ENCODE measurements at regions not wholly inside any gene's neighbourhood (a gene's known extent, or its start where the extent isn't known, plus 50 kb on each side); places are given as distances from the start of the nearest gene placed in this dataset.

- TF ChIP-seq, protein P1, sequence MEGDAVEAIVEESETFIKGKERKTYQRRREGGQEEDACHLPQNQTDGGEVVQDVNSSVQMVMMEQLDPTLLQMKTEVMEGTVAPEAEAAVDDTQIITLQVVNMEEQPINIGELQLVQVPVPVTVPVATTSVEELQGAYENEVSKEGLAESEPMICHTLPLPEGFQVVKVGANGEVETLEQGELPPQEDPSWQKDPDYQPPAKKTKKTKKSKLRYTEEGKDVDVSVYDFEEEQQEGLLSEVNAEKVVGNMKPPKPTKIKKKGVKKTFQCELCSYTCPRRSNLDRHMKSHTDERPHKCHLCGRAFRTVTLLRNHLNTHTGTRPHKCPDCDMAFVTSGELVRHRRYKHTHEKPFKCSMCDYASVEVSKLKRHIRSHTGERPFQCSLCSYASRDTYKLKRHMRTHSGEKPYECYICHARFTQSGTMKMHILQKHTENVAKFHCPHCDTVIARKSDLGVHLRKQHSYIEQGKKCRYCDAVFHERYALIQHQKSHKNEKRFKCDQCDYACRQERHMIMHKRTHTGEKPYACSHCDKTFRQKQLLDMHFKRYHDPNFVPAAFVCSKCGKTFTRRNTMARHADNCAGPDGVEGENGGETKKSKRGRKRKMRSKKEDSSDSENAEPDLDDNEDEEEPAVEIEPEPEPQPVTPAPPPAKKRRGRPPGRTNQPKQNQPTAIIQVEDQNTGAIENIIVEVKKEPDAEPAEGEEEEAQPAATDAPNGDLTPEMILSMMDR (IDR thresholded peaks at IDR 0.05; ENCODE audit: low read depth, low read length), result no peak
- no peak for DNase-seq
- Histone ChIP-seq H3K36me3 (no peaks in the 10 kb centered on the region), H3K27ac (no peak overlapping the region), H3K27me3 (ENCODE audit: insufficient read depth, low read depth, severe bottlenecking) (peaks cover 13% of the 10 kb centered on the region), H3K9me3 (ENCODE audit: severe bottlenecking) (no peaks in the 10 kb centered on the region), H3K4me3 (ENCODE audit: low read depth, low read length) (no peak overlapping the region)
Observed at GRCh38 chr14:25120261-25120660, 70.3 kb upstream of the STXBP6 start.

GRCh38 chr14:25118671-25119070 is 68.7 kb upstream of the STXBP6 start:
- no peaks in the 10 kb centered on the region for H3K9me3 ChIP-seq (ENCODE audit: severe bottlenecking)
- peaks cover 12% of the 10 kb centered on the region for H3K27me3 ChIP-seq (ENCODE audit: insufficient read depth, low read depth, severe bottlenecking)
- DNase-seq, result no peak
- H3K27ac ChIP-seq, result no peak overlapping the region
- H3K36me3 ChIP-seq, result no peaks in the 10 kb centered on the region
- H3K4me3 ChIP-seq (ENCODE audit: low read depth, low read length), result no peak overlapping the region
- TF ChIP-seq, protein P1 (IDR thresholded peaks at IDR 0.05; ENCODE audit: low read depth, low read length), result no peak

GRCh38 chr14:25117342-25117741 is 67.4 kb upstream of the STXBP6 start:
- H3K9me3 ChIP-seq (ENCODE audit: severe bottlenecking), result no peaks in the 10 kb centered on the region
- no peak for DNase-seq
- no peak overlapping the region for H3K27ac ChIP-seq
- H3K36me3 ChIP-seq, result no peaks in the 10 kb centered on the region
- peaks cover 8% of the 10 kb centered on the region for H3K27me3 ChIP-seq (ENCODE audit: insufficient read depth, low read depth, severe bottlenecking)
- H3K4me3 ChIP-seq (ENCODE audit: low read depth, low read length), result no peak overlapping the region
- TF ChIP-seq, protein P1 (IDR thresholded peaks at IDR 0.05; ENCODE audit: low read depth, low read length), result no peak

GRCh38 chr14:25116607-25117006 is 66.7 kb upstream of the STXBP6 start:
- no peak for DNase-seq
- H3K27ac ChIP-seq, result no peak overlapping the region
- H3K9me3 ChIP-seq (ENCODE audit: severe bottlenecking), result no peaks in the 10 kb centered on the region
- H3K4me3 ChIP-seq (ENCODE audit: low read depth, low read length), result no peak overlapping the region
- H3K27me3 ChIP-seq (ENCODE audit: insufficient read depth, low read depth, severe bottlenecking), result peaks cover 5% of the 10 kb centered on the region
- TF ChIP-seq, protein P1 (IDR thresholded peaks at IDR 0.05; ENCODE audit: low read depth, low read length), result no peak
- H3K36me3 ChIP-seq, result no peaks in the 10 kb centered on the region

- DNase-seq, result no peak
- Histone ChIP-seq H3K36me3 (no peaks in the 10 kb centered on the region), H3K27ac (no peak overlapping the region), H3K4me3 (ENCODE audit: low read depth, low read length) (no peak overlapping the region), H3K9me3 (ENCODE audit: severe bottlenecking) (no peaks in the 10 kb centered on the region), H3K27me3 (ENCODE audit: insufficient read depth, low read depth, severe bottlenecking) (peaks cover 6% of the 10 kb centered on the region)
- TF ChIP-seq, protein P1 (IDR thresholded peaks at IDR 0.05; ENCODE audit: low read depth, low read length), result no peak
Observed at GRCh38 chr14:25113394-25113793, 63.4 kb upstream of the STXBP6 start.

DNA sequence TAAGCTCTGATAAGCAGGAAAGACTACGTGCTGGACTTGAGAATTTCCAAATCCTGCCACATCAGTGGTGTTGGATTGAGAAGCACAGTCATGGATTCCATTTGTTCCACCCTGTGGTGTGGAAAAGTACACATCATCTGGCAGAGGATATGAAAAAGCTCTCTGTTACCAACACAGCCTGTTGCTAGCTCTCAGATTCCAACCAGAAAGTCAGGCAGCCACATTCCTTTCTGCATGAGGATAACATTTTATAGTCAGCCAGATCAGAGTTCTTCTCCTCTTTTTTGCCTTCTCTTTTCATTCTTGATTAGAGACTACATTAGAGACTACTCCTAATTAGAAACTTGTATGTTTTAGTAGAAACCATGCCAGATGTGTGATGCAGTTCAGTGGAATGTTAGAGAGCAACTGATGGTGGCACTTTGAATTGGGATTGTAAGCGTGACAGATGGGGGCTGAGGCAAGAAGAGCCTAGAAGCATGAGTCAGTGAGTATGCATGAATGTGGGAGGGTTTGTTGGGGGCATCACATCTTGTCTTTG is 61.2 kb upstream of the STXBP6 start:
- H3K4me3 ChIP-seq (ENCODE audit: low read depth, low read length), result no peak overlapping the region
- no peaks in the 10 kb centered on the region for H3K9me3 ChIP-seq (ENCODE audit: severe bottlenecking)
- H3K36me3 ChIP-seq, result no peaks in the 10 kb centered on the region
- H3K27me3 ChIP-seq (ENCODE audit: insufficient read depth, low read depth, severe bottlenecking), result peaks cover 6% of the 10 kb centered on the region
- TF ChIP-seq, protein P1 (IDR thresholded peaks at IDR 0.05; ENCODE audit: low read depth, low read length), result no peak
- H3K27ac ChIP-seq, result no peak overlapping the region
- no peak for DNase-seq

All from WERI-Rb-1 (cell line).